OCI-LY1 (cell line): ENCODE measurements at regions not wholly inside any gene's neighbourhood (a gene's known extent, or its start where the extent isn't known, plus 50 kb on each side); places are given as distances from the start of the nearest gene placed in this dataset.

Experiments used
- H2AFZ ChIP-seq: fragments of 200-600 bp; sonication (generic), shearing (Covaris generic); 2 replicates; pipeline ENCODE4 v1.6.0; 2014; ENCODE audit warnings: antibody characterized with exemption, mild to moderate bottlenecking, low read length
- H3F3A ChIP-seq: fragments of 200-600 bp; sonication (generic), shearing (Covaris generic); 2 replicates; pipeline ENCODE4 v1.6.0; 2014; ENCODE audit warnings: mild to moderate bottlenecking, antibody characterized with exemption, low read length, moderate library complexity; ENCODE audit not compliant: insufficient read depth
- H3K27ac ChIP-seq: fragments of 200-600 bp; sonication (generic); 2 replicates; pipeline ENCODE4 v1.5.1; 2014; ENCODE audit warnings: low read length, mixed run types, mild to moderate bottlenecking, low read depth; ENCODE audit not compliant: poor library complexity, severe bottlenecking
- H3K27me3 ChIP-seq: fragments of 200-600 bp; sonication (generic); 2 replicates; pipeline ENCODE4 v1.6.0; 2014; ENCODE audit warnings: antibody characterized with exemption, mild to moderate bottlenecking, low read length, moderate library complexity; ENCODE audit not compliant: insufficient read depth
- H3K36me3 ChIP-seq: fragments of 200-600 bp; sonication (generic); 2 replicates; pipeline ENCODE4 v1.6.1; 2014; ENCODE audit warnings: mild to moderate bottlenecking, antibody characterized with exemption, low read length, moderate library complexity, mixed read lengths; ENCODE audit not compliant: insufficient read depth
- H3K4me1 ChIP-seq: fragments of 200-600 bp; sonication (generic); 2 replicates; pipeline ENCODE4 v1.5.1; 2014; ENCODE audit warnings: mild to moderate bottlenecking, low read length, moderate library complexity; ENCODE audit not compliant: insufficient read depth, severe bottlenecking
- H3K4me2 ChIP-seq: fragments of 200-600 bp; sonication (generic), shearing (Covaris generic); 2 replicates; pipeline ENCODE4 v1.6.1; 2014; ENCODE audit warnings: low read length
- H3K4me3 ChIP-seq: fragments of 200-600 bp; sonication (generic); 2 replicates; pipeline ENCODE4 v1.5.1; 2014; ENCODE audit warnings: low read length, low read depth, mild to moderate bottlenecking, mixed read lengths; ENCODE audit not compliant: poor library complexity, severe bottlenecking
- H3K79me2 ChIP-seq: fragments of 200-600 bp; shearing (Covaris generic); 2 replicates; pipeline ENCODE4 v1.6.1; 2016; ENCODE audit warnings: mixed run types, low read length, mixed read lengths; ENCODE audit not compliant: insufficient read depth
- H3K9ac ChIP-seq: fragments of 200-600 bp; sonication (generic), shearing (Covaris generic); 2 replicates; pipeline ENCODE4 v1.6.1; 2014; ENCODE audit warnings: mild to moderate bottlenecking, low read length, mixed read lengths
- H3K9me2 ChIP-seq: fragments of 200-600 bp; sonication (generic), shearing (Covaris generic); 2 replicates; pipeline ENCODE4 v1.6.1; 2014; ENCODE audit warnings: low read depth, mild to moderate bottlenecking, low read length, mixed read lengths
- H3K9me3 ChIP-seq: fragments of 200-600 bp; shearing (Covaris generic); 2 replicates; pipeline ENCODE4 v1.6.1; 2014; ENCODE audit warnings: low read length, mixed read lengths
- H4K20me1 ChIP-seq: fragments of 200-600 bp; sonication (generic), shearing (Covaris generic); 2 replicates; pipeline ENCODE4 v1.6.0; 2016; ENCODE audit warnings: mild to moderate bottlenecking, low read length; ENCODE audit not compliant: insufficient read depth
- EZH2 ChIP-seq: fragments of 200-600 bp; sonication (generic), shearing (Covaris generic); IDR thresholded peaks from 2 replicates; pipeline ENCODE4 v1.8.0; 2017; ENCODE audit warnings: borderline replicate concordance, mixed run types, mild to moderate bottlenecking, antibody characterized with exemption, low read length, moderate library complexity, mixed read lengths
- TF ChIP-seq, protein P1 (sequence below): fragments of 200-600 bp; sonication (generic), shearing (Covaris generic); IDR thresholded peaks from 2 replicates; pipeline ENCODE4 v1.5.1; 2017; ENCODE audit warnings: mild to moderate bottlenecking, antibody characterized with exemption, low read length, moderate library complexity, mixed read lengths

GRCh38 chr12:78793982-78794381 lies 70.6 kb upstream of the SYT1 start:
- Histone ChIP-seq H3K9me2 (no peaks in the 10 kb centered on the region), H4K20me1 (no peaks in the 10 kb centered on the region), H2AFZ (no peak overlapping the region), H3K4me3 (no peak overlapping the region), H3K27me3 (no peaks in the 10 kb centered on the region), H3K36me3 (no peaks in the 10 kb centered on the region), H3K27ac (no peak overlapping the region), H3K4me1 (no peaks in the 10 kb centered on the region), H3F3A (no peaks in the 10 kb centered on the region), H3K4me2 (no peak overlapping the region), H3K9ac (no peak overlapping the region), H3K9me3 (no peaks in the 10 kb centered on the region), H3K79me2 (no peaks in the 10 kb centered on the region)
- TF ChIP-seq EZH2 = no peak
- TF ChIP-seq, protein P1, sequence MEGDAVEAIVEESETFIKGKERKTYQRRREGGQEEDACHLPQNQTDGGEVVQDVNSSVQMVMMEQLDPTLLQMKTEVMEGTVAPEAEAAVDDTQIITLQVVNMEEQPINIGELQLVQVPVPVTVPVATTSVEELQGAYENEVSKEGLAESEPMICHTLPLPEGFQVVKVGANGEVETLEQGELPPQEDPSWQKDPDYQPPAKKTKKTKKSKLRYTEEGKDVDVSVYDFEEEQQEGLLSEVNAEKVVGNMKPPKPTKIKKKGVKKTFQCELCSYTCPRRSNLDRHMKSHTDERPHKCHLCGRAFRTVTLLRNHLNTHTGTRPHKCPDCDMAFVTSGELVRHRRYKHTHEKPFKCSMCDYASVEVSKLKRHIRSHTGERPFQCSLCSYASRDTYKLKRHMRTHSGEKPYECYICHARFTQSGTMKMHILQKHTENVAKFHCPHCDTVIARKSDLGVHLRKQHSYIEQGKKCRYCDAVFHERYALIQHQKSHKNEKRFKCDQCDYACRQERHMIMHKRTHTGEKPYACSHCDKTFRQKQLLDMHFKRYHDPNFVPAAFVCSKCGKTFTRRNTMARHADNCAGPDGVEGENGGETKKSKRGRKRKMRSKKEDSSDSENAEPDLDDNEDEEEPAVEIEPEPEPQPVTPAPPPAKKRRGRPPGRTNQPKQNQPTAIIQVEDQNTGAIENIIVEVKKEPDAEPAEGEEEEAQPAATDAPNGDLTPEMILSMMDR = no peak

- Histone ChIP-seq H2AFZ (no peak overlapping the region), H4K20me1 (no peaks in the 10 kb centered on the region), H3K9me3 (no peaks in the 10 kb centered on the region), H3K9ac (no peak overlapping the region), H3K79me2 (no peaks in the 10 kb centered on the region), H3K9me2 (no peaks in the 10 kb centered on the region), H3K27me3 (no peaks in the 10 kb centered on the region), H3K4me3 (no peak overlapping the region), H3K27ac (no peak overlapping the region), H3K4me1 (no peaks in the 10 kb centered on the region), H3K4me2 (no peak overlapping the region), H3F3A (no peaks in the 10 kb centered on the region), H3K36me3 (no peaks in the 10 kb centered on the region)
- no peak for TF ChIP-seq EZH2
- TF ChIP-seq, protein P1 = no peak
These were observed 68.6 kb upstream of the SYT1 start for GRCh38 chr12:78795934-78796445.

GRCh38 chr12:78797196-78797931 lies 67.2 kb upstream of the SYT1 start:
- no peaks in the 10 kb centered on the region for H3K27me3 ChIP-seq
- no peaks in the 10 kb centered on the region for H3K9me3 ChIP-seq
- no peaks in the 10 kb centered on the region for H3K9me2 ChIP-seq
- no peak overlapping the region for H2AFZ ChIP-seq
- H3K9ac ChIP-seq = no peak overlapping the region
- H4K20me1 ChIP-seq = no peaks in the 10 kb centered on the region
- no peak overlapping the region for H3K4me2 ChIP-seq
- no peak overlapping the region for H3K4me3 ChIP-seq
- no peaks in the 10 kb centered on the region for H3F3A ChIP-seq
- no peaks in the 10 kb centered on the region for H3K4me1 ChIP-seq
- TF ChIP-seq, protein P1 = no peak
- TF ChIP-seq EZH2 = no peak
- H3K36me3 ChIP-seq = no peaks in the 10 kb centered on the region
- no peak overlapping the region for H3K27ac ChIP-seq
- no peaks in the 10 kb centered on the region for H3K79me2 ChIP-seq
